ENCODE measurements at regions not wholly inside any gene's neighbourhood (a gene's known extent, or its start where the extent isn't known, plus 50 kb on each side); places are given as distances from the start of the nearest gene placed in this dataset. TPM values are rescaled to one million over a fixed set of nuclear protein-coding genes. Genes with fewer than 3 reads are reported as not detected.
"Not testable (repeated sequence)": the region's sequence is repeated elsewhere in the genome, so short reads cannot be mapped to it uniquely, and the experiment has no call there.

- H3K27me3 ChIP-seq (ENCODE audit: control insufficient read depth, insufficient read depth, low read length): no peaks in the 10 kb centered on the region
- POLR2A ChIA-PET: no interaction called here
- TF ChIP-seq CTCF (IDR thresholded peaks at IDR 0.05; ENCODE audit: low read depth, low read length): no peak
- H3K9me3 ChIP-seq (ENCODE audit: control insufficient read depth, insufficient read depth, low read length): peaks cover 5% of the 10 kb centered on the region; the same call in 1 of the 2 replicates
- H3K27ac ChIP-seq (ENCODE audit: low read depth, low read length): no peak overlapping the region
- CTCF ChIA-PET: no interaction called here
- no peak overlapping the region for H3K4me3 ChIP-seq (ENCODE audit: low read depth, low read length)
- DNase-seq (ENCODE audit: low read depth, low spot score): no peak
These were observed 59.8 kb upstream of the SGO1 start for GRCh38 chr3:20245781-20246180.

DNA sequence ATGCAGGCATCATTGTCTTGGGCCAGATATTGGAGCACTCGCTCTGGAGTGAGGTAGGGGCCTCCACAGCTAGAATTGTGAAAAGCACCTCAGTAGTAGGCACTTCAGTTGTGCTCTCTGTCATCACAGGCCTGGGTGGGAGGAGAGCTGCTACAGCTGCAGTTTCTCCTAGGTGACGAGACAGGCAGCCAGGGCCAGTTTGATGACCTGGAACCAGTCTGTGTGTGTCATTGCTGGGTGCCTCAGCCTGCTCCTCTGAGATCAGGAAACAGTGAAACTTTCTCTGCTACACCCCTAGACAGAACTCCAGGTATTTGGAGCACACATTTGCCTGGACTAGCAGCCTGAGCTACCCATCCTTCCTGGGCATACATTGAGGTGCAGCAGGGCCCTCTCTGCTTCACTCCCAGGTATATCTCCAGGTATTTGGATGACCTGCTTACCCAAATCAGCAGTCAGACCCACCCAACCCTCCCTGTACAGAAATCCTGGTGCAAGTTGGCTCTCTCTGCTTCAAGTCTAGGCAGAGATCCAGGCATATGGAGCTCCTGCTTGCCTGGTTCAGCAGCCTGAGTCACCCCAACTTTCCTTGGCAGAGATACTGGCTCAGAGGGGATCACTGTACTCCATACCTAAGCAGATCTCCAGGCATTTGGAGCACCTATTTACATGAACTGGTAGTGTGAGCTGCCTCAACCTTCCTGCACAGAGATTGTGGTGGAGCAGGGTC is 54.3 kb upstream of the SGO1 start:
- CTCF ChIA-PET: no interaction called here
- POLR2A ChIA-PET: no interaction called here
- Histone ChIP-seq H3K27ac (ENCODE audit: low read depth, low read length) (no peak overlapping the region), H3K9me3 (ENCODE audit: control insufficient read depth, insufficient read depth, low read length) (no peaks in the 10 kb centered on the region), H3K4me3 (ENCODE audit: low read depth, low read length) (no peak overlapping the region), H3K27me3 (ENCODE audit: control insufficient read depth, insufficient read depth, low read length) (no peaks in the 10 kb centered on the region)
- no peak for DNase-seq (ENCODE audit: low read depth, low spot score)
- TF ChIP-seq CTCF (IDR thresholded peaks at IDR 0.05; ENCODE audit: low read depth, low read length): no peak

DNA sequence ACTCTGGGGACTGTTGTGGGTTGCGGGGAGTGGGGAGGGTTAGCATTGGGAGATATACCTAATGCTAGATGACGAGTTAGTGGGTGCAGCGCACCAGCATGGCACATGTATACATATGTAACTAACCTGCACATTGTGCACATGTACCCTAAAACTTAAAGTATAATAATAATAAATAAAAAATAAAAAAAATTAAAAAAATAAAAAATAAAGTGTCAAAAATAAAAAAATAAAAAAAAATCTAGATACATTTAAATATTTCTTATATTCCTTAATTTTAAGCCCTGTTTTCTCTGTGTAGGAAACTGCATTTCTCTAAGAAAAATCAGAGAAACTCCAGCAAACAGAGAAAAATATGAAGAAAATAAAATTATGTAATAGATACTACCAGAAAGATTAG is 52.2 kb upstream of the SGO1 start:
- POLR2A ChIA-PET; CTCF ChIA-PET; H3K4me3 ChIP-seq (ENCODE audit: low read depth, low read length); DNase-seq (ENCODE audit: low read depth, low spot score); H3K27me3 ChIP-seq (ENCODE audit: control insufficient read depth, insufficient read depth, low read length); H3K9me3 ChIP-seq (ENCODE audit: control insufficient read depth, insufficient read depth, low read length); H3K27ac ChIP-seq (ENCODE audit: low read depth, low read length): not testable (repeated sequence)

DNA sequence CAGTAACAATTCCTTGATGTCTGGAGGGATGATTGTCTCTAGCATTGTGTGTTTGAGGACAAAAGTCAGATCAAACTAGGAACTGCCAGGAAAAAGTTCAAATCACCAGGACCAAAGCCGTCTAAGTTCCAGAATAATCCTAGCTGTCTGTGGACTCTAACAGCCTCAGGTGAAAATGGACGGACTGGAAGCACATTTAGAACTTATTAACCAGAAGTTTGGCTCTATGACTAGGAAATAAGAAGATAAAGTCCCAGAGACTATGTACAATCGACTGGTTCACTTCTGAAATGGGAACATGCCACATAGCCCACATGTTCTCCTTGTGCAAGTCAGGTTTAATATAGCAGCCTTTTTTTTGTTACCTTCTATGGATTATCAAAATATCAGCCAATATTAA is 50.6 kb upstream of the SGO1 start:
- DNase-seq (ENCODE audit: low read depth, low spot score): no peak
- TF ChIP-seq CTCF (IDR thresholded peaks at IDR 0.05; ENCODE audit: low read depth, low read length): no peak
- no peaks in the 10 kb centered on the region for H3K27me3 ChIP-seq (ENCODE audit: control insufficient read depth, insufficient read depth, low read length)
- no peak overlapping the region for H3K4me3 ChIP-seq (ENCODE audit: low read depth, low read length)
- H3K27ac ChIP-seq (ENCODE audit: low read depth, low read length): no peak overlapping the region
- ChIA-PET POLR2A (no interaction called here), CTCF (no interaction called here)
- no peaks in the 10 kb centered on the region for H3K9me3 ChIP-seq (ENCODE audit: control insufficient read depth, insufficient read depth, low read length)

Small RNA genes lying in the stretch of these regions (small RNA-seq; reads per million reads assigned to genes)
- gene RNU6-815P (ENCODE audit: insufficient read length, low read depth) (not detected), gene RNU6-822P (ENCODE audit: insufficient read length, low read depth) (not detected)

Measured in AG04450 (cell line).